ENCODE measurements at regions not wholly inside any gene's neighbourhood (a gene's known extent, or its start where the extent isn't known, plus 50 kb on each side); places are given as distances from the start of the nearest gene placed in this dataset.
"Not testable (repeated sequence)": the region's sequence is repeated elsewhere in the genome, so short reads cannot be mapped to it uniquely, and the experiment has no call there.

DNA sequence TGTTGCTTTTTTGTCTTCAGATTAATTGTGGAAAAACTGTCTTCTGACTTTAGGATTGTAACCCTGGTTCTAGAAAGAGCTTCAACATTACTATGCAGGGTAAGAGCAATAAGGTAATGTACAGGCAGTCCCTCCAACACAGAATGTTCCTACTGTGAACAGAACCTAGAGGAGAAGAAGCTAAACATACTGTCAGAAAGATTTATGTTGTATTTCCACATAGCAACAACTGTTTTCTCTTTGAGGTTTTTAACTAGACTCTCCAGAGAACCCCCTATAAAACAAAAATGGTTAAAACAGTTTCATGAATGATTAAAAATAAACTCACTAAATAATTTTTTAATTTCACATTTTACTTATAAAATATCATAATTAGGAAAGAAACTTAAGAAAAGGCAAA, 64.3 kb upstream of the NAA35 start:
- H3K27ac ChIP-seq (ENCODE audit: low read depth, low read length) = no peak overlapping the region
- H3K36me3 Mint-ChIP-seq (ENCODE audit: low read depth) = peaks cover 14% of the 10 kb centered on the region
- peaks cover 20% of the 10 kb centered on the region for H3K9me3 Mint-ChIP-seq
- no peak overlapping the region for H3K4me3 ChIP-seq (ENCODE audit: low read length)
- H3K9me3 ChIP-seq (ENCODE audit: control insufficient read depth, low read length) = peaks cover 5% of the 10 kb centered on the region
- no peaks in the 10 kb centered on the region for H3K27me3 Mint-ChIP-seq (ENCODE audit: insufficient read depth)
- no peak overlapping the region for H3K9ac ChIP-seq (ENCODE audit: extremely low read depth, low read length, poor library complexity, severe bottlenecking)
- no peak overlapping the region for H3K27ac Mint-ChIP-seq
- no peaks in the 10 kb centered on the region for H3K27me3 ChIP-seq (ENCODE audit: control insufficient read depth, insufficient read depth, low read length, poor library complexity, severe bottlenecking)
- no peak overlapping the region for H3K4me3 Mint-ChIP-seq
- DNase-seq = no peak
- TF ChIP-seq, protein P1, sequence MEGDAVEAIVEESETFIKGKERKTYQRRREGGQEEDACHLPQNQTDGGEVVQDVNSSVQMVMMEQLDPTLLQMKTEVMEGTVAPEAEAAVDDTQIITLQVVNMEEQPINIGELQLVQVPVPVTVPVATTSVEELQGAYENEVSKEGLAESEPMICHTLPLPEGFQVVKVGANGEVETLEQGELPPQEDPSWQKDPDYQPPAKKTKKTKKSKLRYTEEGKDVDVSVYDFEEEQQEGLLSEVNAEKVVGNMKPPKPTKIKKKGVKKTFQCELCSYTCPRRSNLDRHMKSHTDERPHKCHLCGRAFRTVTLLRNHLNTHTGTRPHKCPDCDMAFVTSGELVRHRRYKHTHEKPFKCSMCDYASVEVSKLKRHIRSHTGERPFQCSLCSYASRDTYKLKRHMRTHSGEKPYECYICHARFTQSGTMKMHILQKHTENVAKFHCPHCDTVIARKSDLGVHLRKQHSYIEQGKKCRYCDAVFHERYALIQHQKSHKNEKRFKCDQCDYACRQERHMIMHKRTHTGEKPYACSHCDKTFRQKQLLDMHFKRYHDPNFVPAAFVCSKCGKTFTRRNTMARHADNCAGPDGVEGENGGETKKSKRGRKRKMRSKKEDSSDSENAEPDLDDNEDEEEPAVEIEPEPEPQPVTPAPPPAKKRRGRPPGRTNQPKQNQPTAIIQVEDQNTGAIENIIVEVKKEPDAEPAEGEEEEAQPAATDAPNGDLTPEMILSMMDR (conservative IDR thresholded peaks at IDR 0.05) = no peak
- H3K4me1 ChIP-seq (ENCODE audit: control insufficient read depth, insufficient read depth, low read length) = no peaks in the 10 kb centered on the region
- H3K36me3 ChIP-seq (ENCODE audit: control insufficient read depth, insufficient read depth, low read length) = no peaks in the 10 kb centered on the region
- peaks cover 21% of the 10 kb centered on the region for H3K4me1 Mint-ChIP-seq

DNA sequence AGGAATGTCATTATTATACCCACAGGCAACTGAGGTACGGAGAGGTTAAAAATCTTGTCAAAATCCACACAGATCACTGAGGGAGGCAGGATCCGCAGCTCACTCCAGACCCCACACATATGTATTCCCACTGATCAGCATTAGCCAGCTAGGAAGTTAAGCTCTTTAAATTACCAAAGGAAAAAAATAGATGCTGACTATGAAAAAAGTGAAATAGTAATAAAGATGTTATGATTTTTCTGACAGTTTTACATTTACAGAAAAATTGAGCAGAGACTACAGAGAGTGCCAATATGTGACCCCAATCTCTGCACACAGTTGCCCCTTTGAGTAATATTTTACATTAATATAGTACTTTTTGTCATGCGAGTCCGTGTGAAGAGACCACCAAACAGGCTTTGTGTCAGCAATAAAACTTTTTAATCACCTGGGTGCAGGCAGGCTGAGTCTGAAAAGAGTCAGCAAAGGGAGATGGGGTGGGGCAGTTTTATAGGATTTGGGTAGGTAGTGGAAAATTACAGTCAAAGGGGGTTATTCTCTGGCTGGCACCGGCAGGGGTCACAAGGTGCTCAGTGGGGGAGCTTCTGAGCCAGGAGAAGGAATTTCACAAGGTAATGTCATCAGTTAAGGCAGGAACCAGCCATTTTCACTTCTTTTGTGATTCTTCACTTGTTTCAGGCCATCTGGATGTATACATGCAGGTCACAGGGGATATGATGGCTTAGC, 61.9 kb upstream of the NAA35 start:
- H3K4me3 Mint-ChIP-seq; H3K4me1 ChIP-seq (ENCODE audit: control insufficient read depth, insufficient read depth, low read length); H3K27me3 ChIP-seq (ENCODE audit: control insufficient read depth, insufficient read depth, low read length, poor library complexity, severe bottlenecking); H3K9ac ChIP-seq (ENCODE audit: extremely low read depth, low read length, poor library complexity, severe bottlenecking); H3K27ac ChIP-seq (ENCODE audit: low read depth, low read length); H3K9me3 ChIP-seq (ENCODE audit: control insufficient read depth, low read length); H3K4me3 ChIP-seq (ENCODE audit: low read length); H3K36me3 ChIP-seq (ENCODE audit: control insufficient read depth, insufficient read depth, low read length); H3K27me3 Mint-ChIP-seq (ENCODE audit: insufficient read depth): not testable (repeated sequence)
- Mint-ChIP-seq H3K36me3 (ENCODE audit: low read depth) (peaks cover 36% of the 10 kb centered on the region), H3K9me3 (peaks cover 44% of the 10 kb centered on the region), H3K27ac (peak overlapping the region; percentile 94), H3K4me1 (peaks cover 18% of the 10 kb centered on the region)
- 52 to 83% methylated on average over 1 to 5 of the region's 5 CpGs for WGBS, 2 experiments (ENCODE audit: insufficient coverage in 1 of 2, insufficient read length in 1 of 2)
- DNase-seq = peak; percentile 82

DNA sequence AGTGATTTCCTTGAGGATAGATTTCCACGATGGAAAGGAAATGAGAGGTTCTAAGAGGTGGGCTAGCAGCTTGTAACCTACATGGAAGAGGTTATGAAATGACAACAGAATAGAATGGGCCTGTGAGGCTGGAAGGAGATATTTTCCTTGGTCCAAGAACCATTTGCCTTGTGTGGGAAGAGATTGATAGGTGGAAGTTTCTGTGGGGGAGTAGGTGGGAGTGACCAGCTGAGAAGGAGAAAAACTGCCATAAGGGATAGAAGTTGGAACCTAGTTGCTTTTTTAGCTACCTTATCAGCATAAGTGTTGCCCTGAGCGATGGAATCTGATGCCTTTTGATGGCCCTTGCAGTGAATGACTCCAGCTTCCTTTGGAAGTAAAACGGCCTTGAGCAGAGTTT, 60.4 kb upstream of the NAA35 start:
- not testable (repeated sequence) for H3K27ac Mint-ChIP-seq

DNA sequence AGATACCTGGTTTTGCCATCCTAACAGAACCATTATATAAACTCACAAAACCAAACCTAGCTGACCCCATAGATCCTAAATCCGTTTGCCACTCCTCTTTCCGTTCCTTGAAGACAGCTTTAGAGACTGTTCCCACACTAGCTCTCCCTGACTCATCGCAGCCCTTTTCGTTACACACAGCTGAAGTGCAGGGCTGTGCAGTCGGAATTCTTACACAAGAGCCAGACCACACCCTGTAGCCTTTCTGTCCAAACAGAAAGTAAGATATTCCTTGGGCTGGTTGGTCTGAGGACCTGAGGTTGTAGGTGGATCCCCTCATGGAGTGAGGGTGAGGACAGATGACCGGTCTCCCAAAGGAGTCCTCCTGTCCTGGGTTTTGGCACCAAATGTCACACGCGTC, 56.7 kb upstream of the NAA35 start:
- peaks cover 5% of the 10 kb centered on the region for H3K9me3 ChIP-seq (ENCODE audit: control insufficient read depth, low read length)
- no peak overlapping the region for H3K4me3 Mint-ChIP-seq
- peaks cover 61% of the 10 kb centered on the region for H3K9me3 Mint-ChIP-seq
- no peak overlapping the region for H3K9ac ChIP-seq (ENCODE audit: extremely low read depth, low read length, poor library complexity, severe bottlenecking)
- no peak overlapping the region for H3K27ac ChIP-seq (ENCODE audit: low read depth, low read length)
- H3K4me3 ChIP-seq (ENCODE audit: low read length) = no peak overlapping the region
- H3K27me3 Mint-ChIP-seq (ENCODE audit: insufficient read depth) = no peaks in the 10 kb centered on the region
- no peaks in the 10 kb centered on the region for H3K36me3 ChIP-seq (ENCODE audit: control insufficient read depth, insufficient read depth, low read length)
- H3K4me1 Mint-ChIP-seq = peaks cover 12% of the 10 kb centered on the region
- no peaks in the 10 kb centered on the region for H3K27me3 ChIP-seq (ENCODE audit: control insufficient read depth, insufficient read depth, low read length, poor library complexity, severe bottlenecking)
- no peak for DNase-seq
- WGBS, 2 experiments (ENCODE audit: insufficient coverage in 1 of 2, insufficient read length in 1 of 2) = 89 to 94% methylated on average over 4 to 8 of the region's 8 CpGs
- H3K4me1 ChIP-seq (ENCODE audit: control insufficient read depth, insufficient read depth, low read length) = no peaks in the 10 kb centered on the region
- TF ChIP-seq, protein P1 (conservative IDR thresholded peaks at IDR 0.05) = no peak
- peaks cover 47% of the 10 kb centered on the region for H3K36me3 Mint-ChIP-seq (ENCODE audit: low read depth)
- H3K27ac Mint-ChIP-seq = no peak overlapping the region

More for the DNA sequence above, 60.4 kb upstream of the NAA35 start:
- Mint-ChIP-seq H3K4me1 (peaks cover 18% of the 10 kb centered on the region), H3K36me3 (ENCODE audit: low read depth) (peaks cover 47% of the 10 kb centered on the region), H3K9me3 (peaks cover 55% of the 10 kb centered on the region)
- H3K4me3 Mint-ChIP-seq; H3K36me3 ChIP-seq (ENCODE audit: control insufficient read depth, insufficient read depth, low read length); H3K27me3 Mint-ChIP-seq (ENCODE audit: insufficient read depth); H3K27ac ChIP-seq (ENCODE audit: low read depth, low read length); H3K9me3 ChIP-seq (ENCODE audit: control insufficient read depth, low read length); H3K4me1 ChIP-seq (ENCODE audit: control insufficient read depth, insufficient read depth, low read length); H3K4me3 ChIP-seq (ENCODE audit: low read length); H3K9ac ChIP-seq (ENCODE audit: extremely low read depth, low read length, poor library complexity, severe bottlenecking); DNase-seq; H3K27me3 ChIP-seq (ENCODE audit: control insufficient read depth, insufficient read depth, low read length, poor library complexity, severe bottlenecking): not testable (repeated sequence)
- WGBS, 2 experiments (ENCODE audit: insufficient coverage in 1 of 2, insufficient read length in 1 of 2) = 88 to 89% methylated on average over 2 to 3 of the region's 3 CpGs
